Natural killer cell treated with Interleukin-12 subunit alpha and Interleukin-12 subunit beta and Interleukin-15 and Interleukin-18, amount 100 ng/mL, for 72 hours (primary cell): ENCODE measurements at regions not wholly inside any gene's neighbourhood (a gene's known extent, or its start where the extent isn't known, plus 50 kb on each side); places are given as distances from the start of the nearest gene placed in this dataset.

ENCODE experiments used
- ATAC-seq, 2 donors: fragments of 150-1000 bp; cut with Tn5 transposase in 1 of 2; sonication (Bioruptor Pico), chemical (Tn5 transposase) in 1 of 2; 2 replicates each; pipeline ENCODE4 v1.10.0; 2021
- DNase-seq: peaks from one replicate; pipeline ENCODE4 v3.0.0; 2022; ENCODE audit warnings: low spot score
- H3K27ac Mint-ChIP-seq, 2 donors: 1 replicate in 1 of 2; 2 replicates in 1 of 2; pipeline ENCODE4 v1.8.0; 2022; ENCODE audit warnings: mixed read lengths in 2 of 2, mild to moderate bottlenecking in 1 of 2, moderate library complexity in 1 of 2
- H3K27me3 Mint-ChIP-seq, 2 donors: 1 replicate in 1 of 2; 2 replicates in 1 of 2; pipeline ENCODE4 v1.8.0; 2022; ENCODE audit warnings: mixed read lengths in 2 of 2
- H3K36me3 Mint-ChIP-seq: one replicate; pipeline ENCODE4 v1.8.0; 2022; ENCODE audit warnings: mixed read lengths
- H3K4me1 Mint-ChIP-seq, 2 donors: 1 replicate in 1 of 2; 2 replicates in 1 of 2; pipeline ENCODE4 v1.8.0; 2022; ENCODE audit warnings: low read depth in 2 of 2, mixed read lengths in 2 of 2, mild to moderate bottlenecking in 1 of 2
- H3K4me3 Mint-ChIP-seq: one replicate; pipeline ENCODE4 v1.8.0; 2022; ENCODE audit warnings: mixed read lengths
- H3K9me3 Mint-ChIP-seq: 2 replicates; pipeline ENCODE4 v1.8.0; 2022; ENCODE audit warnings: mixed read lengths

DNA sequence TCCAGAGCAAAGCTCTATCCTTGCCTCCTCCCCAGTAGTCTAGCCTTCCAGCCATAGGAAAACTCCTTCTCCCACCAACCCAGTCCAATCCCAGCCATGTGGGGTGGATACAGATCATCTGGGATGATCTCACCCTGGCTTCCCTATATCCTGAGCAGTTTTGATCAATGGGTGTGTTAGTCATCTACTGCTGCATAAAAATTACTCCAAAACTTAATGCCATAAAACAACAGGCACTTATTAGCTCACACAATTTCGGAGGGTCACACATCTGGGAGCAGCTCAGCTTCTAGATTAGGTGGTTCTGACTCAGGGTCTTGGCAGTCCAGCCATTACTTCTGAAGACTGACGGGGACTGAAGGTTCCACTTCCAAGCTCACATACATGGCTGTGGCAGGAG is 190.4 kb downstream of the SPP2 start:
- Mint-ChIP-seq H3K4me3 (no peak overlapping the region), H3K4me1 (peaks cover 7 to 22% of the 10 kb centered on the region in 2 donors), H3K27ac (no peak overlapping the region), H3K36me3 (no peaks in the 10 kb centered on the region), H3K27me3 (no peaks in the 10 kb centered on the region), H3K9me3 (no peaks in the 10 kb centered on the region)
- ATAC-seq, result no peak
- DNase-seq, result no peak

GRCh38 chr2:234235191-234235590 is 184.7 kb downstream of the SPP2 start:
- Mint-ChIP-seq H3K27ac (no peak overlapping the region), H3K27me3 (peaks cover 0 to 2% of the 10 kb centered on the region in 2 donors), H3K4me1 (no peaks in the 10 kb centered on the region), H3K36me3 (no peaks in the 10 kb centered on the region), H3K9me3 (no peaks in the 10 kb centered on the region), H3K4me3 (no peak overlapping the region)
- ATAC-seq, result no peak
- no peak for DNase-seq

DNA sequence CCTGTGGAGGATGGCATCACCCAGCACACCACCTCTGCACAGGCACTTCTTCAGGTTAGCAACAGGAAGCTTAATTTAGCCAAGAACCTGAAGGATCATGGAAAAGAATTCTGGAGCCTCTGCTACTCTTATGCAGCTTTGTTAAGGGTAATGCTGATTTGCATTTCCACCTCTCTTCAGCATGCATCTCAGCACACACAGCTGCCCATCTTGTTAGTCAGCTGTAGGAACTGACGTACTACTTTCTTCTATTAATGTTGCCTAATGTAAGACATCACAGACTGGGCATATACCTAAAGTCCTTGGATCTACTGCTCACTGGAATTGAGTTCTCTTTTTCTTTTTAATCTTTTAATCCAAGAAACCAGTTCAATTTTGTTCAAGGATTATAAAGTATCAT is 181.0 kb downstream of the SPP2 start:
- peaks cover 0 to 2% of the 10 kb centered on the region in 2 donors for H3K27me3 Mint-ChIP-seq
- H3K27ac Mint-ChIP-seq, result no peak overlapping the region
- no peak for DNase-seq
- H3K4me3 Mint-ChIP-seq, result no peak overlapping the region
- ATAC-seq, result no peak
- H3K4me1 Mint-ChIP-seq, result no peaks in the 10 kb centered on the region
- H3K36me3 Mint-ChIP-seq, result no peaks in the 10 kb centered on the region
- H3K9me3 Mint-ChIP-seq, result no peaks in the 10 kb centered on the region

DNA sequence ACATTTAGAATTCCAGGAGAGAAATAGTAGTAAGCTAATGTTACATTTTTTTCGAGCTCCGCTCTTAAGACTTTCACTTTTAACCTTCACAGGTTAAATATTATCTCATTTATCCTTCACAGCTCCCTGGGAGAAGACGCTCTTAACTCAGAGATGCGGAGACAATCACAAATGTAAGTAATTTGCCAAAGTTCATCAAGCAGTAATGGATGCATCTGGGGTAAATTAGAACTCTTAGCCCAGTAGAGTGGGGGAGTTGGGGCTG is 168.5 kb downstream of the SPP2 start:
- Mint-ChIP-seq H3K9me3 (no peaks in the 10 kb centered on the region), H3K36me3 (no peaks in the 10 kb centered on the region), H3K27me3 (peaks cover 0 to 5% of the 10 kb centered on the region in 2 donors), H3K4me1 (peaks cover 8 to 9% of the 10 kb centered on the region in 2 donors), H3K4me3 (no peak overlapping the region), H3K27ac (peak overlapping the region in 1 of 2 donors; percentile 82)
- ATAC-seq, result no peak
- no peak for DNase-seq

- H3K27me3 Mint-ChIP-seq, result peaks cover 0 to 5% of the 10 kb centered on the region in 2 donors
- no peak overlapping the region for H3K4me3 Mint-ChIP-seq
- no peaks in the 10 kb centered on the region for H3K9me3 Mint-ChIP-seq
- ATAC-seq, result no peak
- H3K36me3 Mint-ChIP-seq, result no peaks in the 10 kb centered on the region
- DNase-seq, result no peak
- H3K27ac Mint-ChIP-seq, result peak overlapping the region in 1 of 2 donors; percentile 82
- H3K4me1 Mint-ChIP-seq, result peaks cover 8 to 9% of the 10 kb centered on the region in 2 donors
Observed at GRCh38 chr2:234218266-234219045, 168.0 kb downstream of the SPP2 start.

- ATAC-seq (no peak), DNase-seq (no peak)
- no peak overlapping the region for H3K4me3 Mint-ChIP-seq
- H3K27ac Mint-ChIP-seq, result no peak overlapping the region
- peaks cover 0 to 10% of the 10 kb centered on the region in 2 donors for H3K27me3 Mint-ChIP-seq
- H3K4me1 Mint-ChIP-seq, result peaks cover under 1 to 15% of the 10 kb centered on the region in 2 donors
- H3K9me3 Mint-ChIP-seq, result no peaks in the 10 kb centered on the region
- H3K36me3 Mint-ChIP-seq, result no peaks in the 10 kb centered on the region
Observed at GRCh38 chr2:234212534-234212933, 162.0 kb downstream of the SPP2 start.

DNA sequence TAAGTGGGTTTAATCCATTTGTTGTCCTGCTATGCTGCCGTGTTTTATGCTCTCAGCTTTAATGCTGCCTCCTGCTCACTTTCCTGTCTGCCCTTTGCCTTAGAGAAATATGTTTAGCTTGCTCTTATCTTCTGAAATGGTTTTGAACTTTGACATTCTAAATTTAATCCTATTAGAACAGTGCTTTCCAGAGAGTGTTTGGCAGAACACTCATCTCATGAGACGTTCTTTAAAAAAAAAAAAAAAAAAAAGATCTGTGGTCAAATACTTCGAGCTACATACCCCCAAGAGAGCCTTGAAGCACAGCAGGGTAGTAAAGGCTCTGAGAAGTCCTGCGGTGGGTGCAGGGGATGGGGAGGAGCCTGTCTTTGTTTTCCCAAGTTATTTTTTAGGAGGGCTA is 161.3 kb downstream of the SPP2 start:
- Mint-ChIP-seq H3K27me3 (peaks cover 0 to 9% of the 10 kb centered on the region in 2 donors), H3K4me1 (peaks cover 0 to 15% of the 10 kb centered on the region in 2 donors), H3K36me3 (no peaks in the 10 kb centered on the region), H3K4me3 (no peak overlapping the region), H3K27ac (no peak overlapping the region), H3K9me3 (no peaks in the 10 kb centered on the region)
- ATAC-seq, result no peak
- DNase-seq, result no peak

DNA sequence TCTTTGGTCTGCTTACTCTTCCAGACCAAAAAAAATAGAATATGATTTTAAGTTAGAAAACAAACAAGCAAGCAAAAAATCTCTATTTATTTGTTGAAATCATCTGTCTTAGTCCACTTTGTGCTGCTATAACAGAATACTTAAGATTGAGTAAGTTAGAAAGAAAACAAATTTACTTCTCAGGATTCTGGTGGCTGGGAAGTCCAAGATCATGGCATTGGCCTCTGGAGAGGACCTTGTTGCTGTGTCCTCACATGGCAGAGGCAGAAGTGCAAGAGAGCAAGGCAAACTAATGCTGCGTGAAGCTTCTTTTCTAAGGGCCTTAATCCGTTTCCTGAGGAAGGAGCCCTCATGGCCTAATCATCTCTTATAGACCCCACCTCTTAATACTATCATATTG is 156.2 kb downstream of the SPP2 start:
- no peak overlapping the region for H3K4me3 Mint-ChIP-seq
- DNase-seq, result no peak
- no peaks in the 10 kb centered on the region for H3K9me3 Mint-ChIP-seq
- no peaks in the 10 kb centered on the region for H3K4me1 Mint-ChIP-seq
- H3K36me3 Mint-ChIP-seq, result peaks cover 4% of the 10 kb centered on the region
- peaks cover 0 to 6% of the 10 kb centered on the region in 2 donors for H3K27me3 Mint-ChIP-seq
- no peak for ATAC-seq
- no peak overlapping the region for H3K27ac Mint-ChIP-seq

- DNase-seq, result no peak
- H3K4me3 Mint-ChIP-seq, result no peak overlapping the region
Observed at GRCh38 chr2:234204480-234204879, 154.0 kb downstream of the SPP2 start.

GRCh38 chr2:234203135-234203984 is 152.9 kb downstream of the SPP2 start:
- H3K36me3 Mint-ChIP-seq, result peaks cover 4% of the 10 kb centered on the region
- no peak overlapping the region for H3K4me3 Mint-ChIP-seq
- DNase-seq (no peak), ATAC-seq (no peak)
- H3K27me3 Mint-ChIP-seq, result peaks cover 0 to 4% of the 10 kb centered on the region in 2 donors
- H3K27ac Mint-ChIP-seq, result no peak overlapping the region
- H3K4me1 Mint-ChIP-seq, result peaks cover 2 to 6% of the 10 kb centered on the region in 2 donors
- H3K9me3 Mint-ChIP-seq, result no peaks in the 10 kb centered on the region

More at GRCh38 chr2:234204480-234204879, 154.0 kb downstream of the SPP2 start:
- no peak for ATAC-seq
- Mint-ChIP-seq H3K4me1 (no peaks in the 10 kb centered on the region), H3K9me3 (no peaks in the 10 kb centered on the region), H3K27ac (no peak overlapping the region), H3K36me3 (peaks cover 4% of the 10 kb centered on the region), H3K27me3 (no peaks in the 10 kb centered on the region)

DNA sequence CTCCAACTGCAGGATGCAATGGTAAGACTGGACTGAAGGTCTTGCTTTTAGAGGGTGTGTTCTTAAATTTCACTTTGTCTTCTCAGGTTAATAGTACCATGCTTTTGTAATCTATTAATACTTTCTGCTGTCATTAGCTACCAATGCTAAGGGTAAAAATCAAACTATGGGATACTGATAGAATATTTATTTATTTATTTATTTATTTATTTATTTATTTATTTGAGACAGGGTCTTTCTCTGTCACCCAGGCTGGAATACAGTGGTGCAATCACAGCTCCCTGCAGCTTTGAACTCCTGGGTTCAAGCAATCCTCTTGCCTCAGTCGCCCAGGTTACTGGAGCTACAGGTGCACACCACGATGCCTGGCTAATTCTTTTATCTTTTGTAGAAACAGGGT is 152.1 kb downstream of the SPP2 start:
- Mint-ChIP-seq H3K9me3 (no peaks in the 10 kb centered on the region), H3K4me1 (peaks cover 3 to 8% of the 10 kb centered on the region in 2 donors), H3K36me3 (peaks cover 4% of the 10 kb centered on the region), H3K27ac (no peak overlapping the region), H3K27me3 (peaks cover 0 to 6% of the 10 kb centered on the region in 2 donors), H3K4me3 (no peak overlapping the region)
- DNase-seq (no peak), ATAC-seq (no peak)

GRCh38 chr2:234199996-234200395 is 149.5 kb downstream of the SPP2 start:
- no peak overlapping the region for H3K4me3 Mint-ChIP-seq
- H3K36me3 Mint-ChIP-seq, result peaks cover 4% of the 10 kb centered on the region
- H3K27me3 Mint-ChIP-seq, result peaks cover 0 to 12% of the 10 kb centered on the region in 2 donors
- H3K27ac Mint-ChIP-seq, result no peak overlapping the region
- no peak for DNase-seq
- H3K4me1 Mint-ChIP-seq, result peaks cover 3 to 8% of the 10 kb centered on the region in 2 donors
- no peaks in the 10 kb centered on the region for H3K9me3 Mint-ChIP-seq
- no peak for ATAC-seq

DNA sequence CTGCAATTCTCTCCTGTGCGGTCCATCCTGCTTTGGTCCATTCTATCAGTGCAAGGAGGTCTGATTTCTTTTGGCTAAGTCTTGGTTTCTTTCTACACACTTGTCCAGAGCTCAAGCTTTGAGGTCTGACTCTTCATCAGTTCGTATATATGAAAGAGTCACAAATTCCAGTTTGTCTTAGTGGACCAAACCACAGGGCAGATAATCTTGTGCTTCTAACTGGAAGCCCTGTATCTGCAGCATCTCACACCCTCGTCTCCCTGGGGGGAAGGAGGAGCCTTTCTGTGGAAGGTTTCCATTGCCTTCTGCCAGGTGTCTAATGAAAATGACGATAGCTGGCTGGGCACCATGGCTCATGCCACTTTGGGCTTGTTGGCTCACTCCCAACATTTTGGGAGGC is 148.5 kb downstream of the SPP2 start:
- Mint-ChIP-seq H3K4me1 (peaks cover 3 to 8% of the 10 kb centered on the region in 2 donors), H3K36me3 (no peaks in the 10 kb centered on the region), H3K9me3 (no peaks in the 10 kb centered on the region), H3K27me3 (peaks cover 0 to 18% of the 10 kb centered on the region in 2 donors), H3K27ac (no peak overlapping the region), H3K4me3 (no peak overlapping the region)
- DNase-seq (no peak), ATAC-seq (no peak)

GRCh38 chr2:234195516-234195915 is 145.0 kb downstream of the SPP2 start:
- DNase-seq (no peak), ATAC-seq (no peak)
- H3K36me3 Mint-ChIP-seq, result no peaks in the 10 kb centered on the region
- H3K4me3 Mint-ChIP-seq, result no peak overlapping the region
- H3K4me1 Mint-ChIP-seq, result peaks cover 3 to 13% of the 10 kb centered on the region in 2 donors
- H3K27ac Mint-ChIP-seq, result no peak overlapping the region
- no peaks in the 10 kb centered on the region for H3K9me3 Mint-ChIP-seq
- H3K27me3 Mint-ChIP-seq, result peaks cover 0 to 23% of the 10 kb centered on the region in 2 donors
